ENCODE measurements at regions not wholly inside any gene's neighbourhood (a gene's known extent, or its start where the extent isn't known, plus 50 kb on each side); places are given as distances from the start of the nearest gene placed in this dataset.

- Mint-ChIP-seq H3K9me3 (peaks cover 0 to 9% (median 0%) of the 10 kb centered on the region in 3 donors), H3K27me3 (no peaks in the 10 kb centered on the region), H3K27ac (no peak overlapping the region), H3K4me1 (no peaks in the 10 kb centered on the region), H3K4me3 (no peak overlapping the region), H3K36me3 (no peaks in the 10 kb centered on the region)
- ATAC-seq (replicated peaks in 1 of 4) (no peak), DNase-seq (no peak)
- Histone ChIP-seq H3K27ac (ENCODE audit: low read length) (no peak overlapping the region), H3K4me1 (ENCODE audit: control insufficient read depth in 1 of 2, extremely low read depth in 1 of 2, insufficient read depth in 2 of 2, low read length in 2 of 2) (no peaks in the 10 kb centered on the region), H3K9me3 (no peaks in the 10 kb centered on the region), H3K36me3 (ENCODE audit: control insufficient read depth in 2 of 2, extremely low read depth in 1 of 2, insufficient read depth in 1 of 2, low read length in 1 of 2) (no peaks in the 10 kb centered on the region), H3K27me3 (replicated peaks in 1 of 2; ENCODE audit: control insufficient read depth in 2 of 2, extremely low read depth in 1 of 2, insufficient read depth in 2 of 2, low read length in 1 of 2) (no peaks in the 10 kb centered on the region), H3K4me3 (ENCODE audit: control insufficient read depth in 1 of 2, extremely low read depth in 1 of 2, low read length in 1 of 2) (no peak overlapping the region)
- ChIA-PET POLR2A (no interaction called here), CTCF (no interaction called here)
- 83% methylated on average over 1 of the region's 2 CpGs for whole genome bisulfite sequencing (ENCODE audit: insufficient coverage)
Observed at GRCh38 chr5:107223066-107223465, 447.7 kb downstream of the EFNA5 start.

DNA sequence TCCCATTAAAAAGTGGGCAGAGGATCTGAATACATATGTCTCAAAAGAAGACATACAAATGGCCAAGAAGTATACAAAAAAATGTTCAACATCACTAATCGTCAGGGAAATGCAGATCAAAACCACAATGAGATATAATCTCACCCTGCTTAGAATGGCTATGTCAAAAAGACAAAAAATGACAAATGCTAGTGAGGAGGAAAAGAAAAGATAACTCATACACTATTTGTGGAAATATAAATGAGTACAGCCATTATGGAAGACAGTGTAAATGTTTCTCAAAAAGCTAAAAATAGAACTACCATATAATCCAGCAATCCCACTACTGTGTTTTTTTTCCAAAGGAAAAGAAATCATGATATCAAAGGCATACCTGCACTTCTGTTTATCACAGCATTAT is 450.7 kb downstream of the EFNA5 start:
- DNase-seq (no peak), ATAC-seq (replicated peaks in 1 of 4) (no peak)
- H3K4me1 Mint-ChIP-seq: no peaks in the 10 kb centered on the region
- POLR2A ChIA-PET: no interaction called here
- CTCF ChIA-PET: no interaction called here
- Histone ChIP-seq H3K27me3 (replicated peaks in 1 of 2; ENCODE audit: control insufficient read depth in 2 of 2, extremely low read depth in 1 of 2, insufficient read depth in 2 of 2, low read length in 1 of 2) (no peaks in the 10 kb centered on the region), H3K9me3 (no peaks in the 10 kb centered on the region), H3K4me3 (ENCODE audit: control insufficient read depth in 1 of 2, extremely low read depth in 1 of 2, low read length in 1 of 2) (no peak overlapping the region), H3K4me1 (ENCODE audit: control insufficient read depth in 1 of 2, extremely low read depth in 1 of 2, insufficient read depth in 2 of 2, low read length in 2 of 2) (no peaks in the 10 kb centered on the region), H3K36me3 (ENCODE audit: control insufficient read depth in 2 of 2, extremely low read depth in 1 of 2, insufficient read depth in 1 of 2, low read length in 1 of 2) (no peaks in the 10 kb centered on the region), H3K27ac (ENCODE audit: low read length) (no peak overlapping the region)
- peaks cover 0 to 4% (median 0%) of the 10 kb centered on the region in 3 donors for H3K9me3 Mint-ChIP-seq
- peaks cover 0 to 1% of the 10 kb centered on the region in 2 donors for H3K27me3 Mint-ChIP-seq
- H3K36me3 Mint-ChIP-seq: no peaks in the 10 kb centered on the region
- no CpG with 5 or more reads among the region's 1 CpG for WGBS (ENCODE audit: insufficient coverage)
- no peak overlapping the region for H3K4me3 Mint-ChIP-seq
- H3K27ac Mint-ChIP-seq: no peak overlapping the region

- Mint-ChIP-seq H3K27me3 (peaks cover 0 to 1% of the 10 kb centered on the region in 2 donors), H3K9me3 (peaks cover 0 to 4% (median 0%) of the 10 kb centered on the region in 3 donors), H3K27ac (no peak overlapping the region), H3K4me3 (no peak overlapping the region), H3K4me1 (no peaks in the 10 kb centered on the region), H3K36me3 (no peaks in the 10 kb centered on the region)
- Histone ChIP-seq H3K27me3 (replicated peaks in 1 of 2; ENCODE audit: control insufficient read depth in 2 of 2, extremely low read depth in 1 of 2, insufficient read depth in 2 of 2, low read length in 1 of 2) (no peaks in the 10 kb centered on the region), H3K36me3 (ENCODE audit: control insufficient read depth in 2 of 2, extremely low read depth in 1 of 2, insufficient read depth in 1 of 2, low read length in 1 of 2) (no peaks in the 10 kb centered on the region), H3K27ac (ENCODE audit: low read length) (no peak overlapping the region), H3K4me3 (ENCODE audit: control insufficient read depth in 1 of 2, extremely low read depth in 1 of 2, low read length in 1 of 2) (no peak overlapping the region), H3K9me3 (no peaks in the 10 kb centered on the region), H3K4me1 (ENCODE audit: control insufficient read depth in 1 of 2, extremely low read depth in 1 of 2, insufficient read depth in 2 of 2, low read length in 2 of 2) (no peaks in the 10 kb centered on the region)
- DNase-seq (no peak), ATAC-seq (replicated peaks in 1 of 4) (no peak)
- WGBS (ENCODE audit: insufficient coverage): no CpG with 5 or more reads among the region's 1 CpG
- POLR2A ChIA-PET: no interaction called here
- CTCF ChIA-PET: no interaction called here
Observed at GRCh38 chr5:107218457-107219193, 452.1 kb downstream of the EFNA5 start.

DNA sequence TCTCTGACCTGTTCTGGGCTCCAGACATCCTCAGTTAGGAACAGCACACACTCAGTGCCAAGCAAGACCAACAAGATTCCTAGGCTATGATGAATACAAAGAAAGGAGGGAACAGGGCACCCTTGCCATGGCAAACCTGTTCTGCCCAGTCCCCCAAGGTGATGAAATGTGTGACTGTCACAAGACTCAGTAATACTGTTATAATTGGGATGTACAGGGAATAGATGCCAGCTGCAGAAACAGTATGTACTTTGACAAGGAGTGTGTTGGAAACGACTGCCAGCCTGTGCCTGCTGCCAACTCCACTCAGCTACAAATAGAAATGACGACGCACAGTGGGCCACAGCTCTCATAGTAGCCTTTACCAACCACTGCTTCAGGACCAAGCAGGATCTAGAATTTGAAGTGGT is 453.0 kb downstream of the EFNA5 start:
- no peaks in the 10 kb centered on the region for H3K27me3 ChIP-seq (replicated peaks in 1 of 2; ENCODE audit: control insufficient read depth in 2 of 2, extremely low read depth in 1 of 2, insufficient read depth in 2 of 2, low read length in 1 of 2)
- no peaks in the 10 kb centered on the region for H3K36me3 ChIP-seq (ENCODE audit: control insufficient read depth in 2 of 2, extremely low read depth in 1 of 2, insufficient read depth in 1 of 2, low read length in 1 of 2)
- ATAC-seq (replicated peaks in 1 of 4): no peak
- 100% methylated on average over 2 of the region's 3 CpGs for WGBS (ENCODE audit: insufficient coverage)
- H3K4me1 Mint-ChIP-seq: no peaks in the 10 kb centered on the region
- H3K4me1 ChIP-seq (ENCODE audit: control insufficient read depth in 1 of 2, extremely low read depth in 1 of 2, insufficient read depth in 2 of 2, low read length in 2 of 2): no peaks in the 10 kb centered on the region
- CTCF ChIA-PET: no interaction called here
- no peak for DNase-seq
- POLR2A ChIA-PET: no interaction called here
- no peaks in the 10 kb centered on the region for H3K36me3 Mint-ChIP-seq
- no peaks in the 10 kb centered on the region for H3K9me3 ChIP-seq
- H3K9me3 Mint-ChIP-seq: peaks cover 0 to 4% (median 0%) of the 10 kb centered on the region in 3 donors
- H3K4me3 ChIP-seq (ENCODE audit: control insufficient read depth in 1 of 2, extremely low read depth in 1 of 2, low read length in 1 of 2): no peak overlapping the region
- H3K27ac ChIP-seq (ENCODE audit: low read length): no peak overlapping the region
- no peak overlapping the region for H3K27ac Mint-ChIP-seq
- H3K27me3 Mint-ChIP-seq: peaks cover 0 to 1% of the 10 kb centered on the region in 2 donors
- no peak overlapping the region for H3K4me3 Mint-ChIP-seq

GRCh38 chr5:107216587-107216986 is 454.1 kb downstream of the EFNA5 start:
- no peaks in the 10 kb centered on the region for H3K36me3 ChIP-seq (ENCODE audit: control insufficient read depth in 2 of 2, extremely low read depth in 1 of 2, insufficient read depth in 1 of 2, low read length in 1 of 2)
- H3K4me3 ChIP-seq (ENCODE audit: control insufficient read depth in 1 of 2, extremely low read depth in 1 of 2, low read length in 1 of 2): no peak overlapping the region
- H3K27me3 ChIP-seq (replicated peaks in 1 of 2; ENCODE audit: control insufficient read depth in 2 of 2, extremely low read depth in 1 of 2, insufficient read depth in 2 of 2, low read length in 1 of 2): no peaks in the 10 kb centered on the region
- H3K27me3 Mint-ChIP-seq: peaks cover 0 to 1% of the 10 kb centered on the region in 2 donors
- H3K9me3 Mint-ChIP-seq: peaks cover 0 to 4% (median 0%) of the 10 kb centered on the region in 3 donors
- no peaks in the 10 kb centered on the region for H3K9me3 ChIP-seq
- no peak overlapping the region for H3K27ac ChIP-seq (ENCODE audit: low read length)
- no peaks in the 10 kb centered on the region for H3K36me3 Mint-ChIP-seq
- ChIA-PET CTCF (no interaction called here), POLR2A (no interaction called here)
- no peaks in the 10 kb centered on the region for H3K4me1 Mint-ChIP-seq
- ATAC-seq (replicated peaks in 1 of 4): no peak
- 64% methylated on average over 5 of the region's 5 CpGs for WGBS (ENCODE audit: insufficient coverage)
- no peaks in the 10 kb centered on the region for H3K4me1 ChIP-seq (ENCODE audit: control insufficient read depth in 1 of 2, extremely low read depth in 1 of 2, insufficient read depth in 2 of 2, low read length in 2 of 2)
- DNase-seq: no peak
- no peak overlapping the region for H3K4me3 Mint-ChIP-seq
- H3K27ac Mint-ChIP-seq: no peak overlapping the region

- ATAC-seq (replicated peaks in 1 of 4) (no peak), DNase-seq (no peak)
- Histone ChIP-seq H3K9me3 (no peaks in the 10 kb centered on the region), H3K27me3 (replicated peaks in 1 of 2; ENCODE audit: control insufficient read depth in 2 of 2, extremely low read depth in 1 of 2, insufficient read depth in 2 of 2, low read length in 1 of 2) (no peaks in the 10 kb centered on the region), H3K4me3 (ENCODE audit: control insufficient read depth in 1 of 2, extremely low read depth in 1 of 2, low read length in 1 of 2) (no peak overlapping the region), H3K4me1 (ENCODE audit: control insufficient read depth in 1 of 2, extremely low read depth in 1 of 2, insufficient read depth in 2 of 2, low read length in 2 of 2) (no peaks in the 10 kb centered on the region), H3K36me3 (ENCODE audit: control insufficient read depth in 2 of 2, extremely low read depth in 1 of 2, insufficient read depth in 1 of 2, low read length in 1 of 2) (no peaks in the 10 kb centered on the region), H3K27ac (ENCODE audit: low read length) (no peak overlapping the region)
- H3K36me3 Mint-ChIP-seq: no peaks in the 10 kb centered on the region
- POLR2A ChIA-PET: interaction anchor here in 1 of 2 donors (0.5 kb wide), 1 partner anchor 38 kb away, joined by 3 read pairs; no protein-coding TSS in a partner anchor
- H3K4me3 Mint-ChIP-seq: no peak overlapping the region
- peaks cover 0 to 4% (median 0%) of the 10 kb centered on the region in 3 donors for H3K9me3 Mint-ChIP-seq
- no peak overlapping the region for H3K27ac Mint-ChIP-seq
- H3K27me3 Mint-ChIP-seq: peaks cover 0 to 1% of the 10 kb centered on the region in 2 donors
- 20% methylated on average over 2 of the region's 2 CpGs for WGBS (ENCODE audit: insufficient coverage)
- CTCF ChIA-PET: no interaction called here
- no peaks in the 10 kb centered on the region for H3K4me1 Mint-ChIP-seq
Observed at GRCh38 chr5:107215611-107216010, 455.1 kb downstream of the EFNA5 start.

Data from T-cell (primary cell).